Body of pancreas (tissue), 4 donors: ENCODE measurements at regions not wholly inside any gene's neighbourhood (a gene's known extent, or its start where the extent isn't known, plus 50 kb on each side); places are given as distances from the start of the nearest gene placed in this dataset.

Experiments used
- POLR2A ChIP-seq, 3 donors: fragments of 450-650 bp; IDR thresholded peaks; one replicate each; pipeline ENCODE4 v1.6.1; 2016; ENCODE audit warnings: antibody characterized with exemption in 3 of 3, mild to moderate bottlenecking in 2 of 3
- TF ChIP-seq, protein P1 (sequence below), 7 experiments: fragments of 450-650 bp in 4 of 7; fragments of 200-600 bp in 3 of 7; sonication (generic) in 3 of 7; IDR thresholded peaks; one replicate each; pipeline ENCODE4 v1.5.1; 2016 to 2019; ENCODE audit warnings: antibody characterized with exemption in 7 of 7

DNA sequence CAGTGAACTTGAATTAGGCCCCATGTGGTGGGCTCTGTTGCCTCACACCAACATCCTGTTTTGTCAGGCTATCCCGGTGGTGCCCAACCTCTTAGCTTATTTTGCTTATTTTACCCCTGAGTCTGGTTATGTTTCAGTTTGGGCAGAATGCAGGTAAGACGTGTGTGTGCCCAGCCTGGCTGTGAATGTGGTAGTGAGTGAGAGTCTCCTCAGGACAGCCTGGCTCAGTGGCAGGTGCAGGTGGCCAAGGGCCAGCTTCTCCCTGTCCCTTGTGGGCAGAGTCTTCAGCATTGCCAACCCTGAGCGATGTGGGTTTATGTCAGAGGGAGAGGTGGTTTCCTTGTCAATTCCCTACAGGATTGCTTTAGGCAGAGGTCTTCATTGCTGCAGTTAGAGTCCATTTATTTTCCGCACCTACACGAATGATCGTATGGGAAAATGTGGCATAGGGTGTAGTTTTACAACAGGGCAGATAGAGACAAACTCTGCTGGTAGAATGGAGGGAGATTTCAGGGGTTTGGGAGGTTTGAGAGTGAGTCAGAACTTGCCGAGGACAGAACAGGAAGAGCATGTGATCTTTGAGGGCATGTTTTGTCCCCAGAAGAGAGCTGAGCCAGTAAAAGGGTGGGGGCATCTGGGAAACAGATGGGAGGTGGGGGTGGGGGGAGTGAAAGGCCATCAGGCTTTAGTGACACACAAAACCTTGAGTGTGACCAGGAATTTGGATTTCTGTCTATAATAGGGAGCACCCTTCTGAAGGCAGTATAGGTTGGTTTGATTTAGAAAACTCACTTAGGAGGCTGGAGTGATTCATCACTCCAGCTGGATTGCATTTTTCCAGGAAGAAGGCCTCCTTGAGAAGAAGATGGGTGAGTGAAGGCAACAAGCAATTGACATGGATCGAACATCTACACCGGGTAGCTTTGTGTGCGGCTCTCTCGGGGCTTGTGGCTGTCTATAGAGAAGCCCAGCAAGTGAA lies 156.2 kb upstream of the CELF4 start:
- TF ChIP-seq, protein P1, sequence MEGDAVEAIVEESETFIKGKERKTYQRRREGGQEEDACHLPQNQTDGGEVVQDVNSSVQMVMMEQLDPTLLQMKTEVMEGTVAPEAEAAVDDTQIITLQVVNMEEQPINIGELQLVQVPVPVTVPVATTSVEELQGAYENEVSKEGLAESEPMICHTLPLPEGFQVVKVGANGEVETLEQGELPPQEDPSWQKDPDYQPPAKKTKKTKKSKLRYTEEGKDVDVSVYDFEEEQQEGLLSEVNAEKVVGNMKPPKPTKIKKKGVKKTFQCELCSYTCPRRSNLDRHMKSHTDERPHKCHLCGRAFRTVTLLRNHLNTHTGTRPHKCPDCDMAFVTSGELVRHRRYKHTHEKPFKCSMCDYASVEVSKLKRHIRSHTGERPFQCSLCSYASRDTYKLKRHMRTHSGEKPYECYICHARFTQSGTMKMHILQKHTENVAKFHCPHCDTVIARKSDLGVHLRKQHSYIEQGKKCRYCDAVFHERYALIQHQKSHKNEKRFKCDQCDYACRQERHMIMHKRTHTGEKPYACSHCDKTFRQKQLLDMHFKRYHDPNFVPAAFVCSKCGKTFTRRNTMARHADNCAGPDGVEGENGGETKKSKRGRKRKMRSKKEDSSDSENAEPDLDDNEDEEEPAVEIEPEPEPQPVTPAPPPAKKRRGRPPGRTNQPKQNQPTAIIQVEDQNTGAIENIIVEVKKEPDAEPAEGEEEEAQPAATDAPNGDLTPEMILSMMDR (IDR thresholded peaks at IDR 0.05): no peak
- TF ChIP-seq POLR2A (IDR thresholded peaks at IDR 0.05): no peak
